HG03558 (cell line): ENCODE measurements at regions not wholly inside any gene's neighbourhood (a gene's known extent, or its start where the extent isn't known, plus 50 kb on each side); places are given as distances from the start of the nearest gene placed in this dataset.
"Not testable (repeated sequence)": the region's sequence is repeated elsewhere in the genome, so short reads cannot be mapped to it uniquely, and the experiment has no call there.

Experiments
- ATAC-seq: cut with Tn5 transposase; IDR thresholded peaks from one replicate; pipeline ENCODE4 v1.9.1; 2021; ENCODE audit warnings: moderate number of reproducible peaks; ENCODE audit not compliant: unreplicated experiment; ENCODE audit errors: extremely low read depth

DNA sequence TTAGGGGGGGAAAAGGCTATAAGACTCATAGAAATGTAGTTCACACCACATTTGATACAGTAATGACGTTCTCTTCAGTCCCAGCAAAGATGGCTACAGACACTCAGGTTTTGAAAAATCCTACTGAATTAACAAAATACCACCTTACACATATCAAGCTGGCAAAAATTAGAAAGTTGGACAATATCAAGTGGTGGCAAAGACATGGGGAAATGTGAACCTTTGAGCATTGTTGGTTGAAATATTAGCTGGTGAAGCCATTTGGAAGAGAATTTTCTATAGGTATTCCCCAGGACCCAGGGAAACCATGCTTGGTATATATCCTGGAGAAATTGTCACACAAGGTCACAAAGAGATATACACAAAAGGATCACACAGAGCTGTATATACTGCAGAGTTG, 163.0 kb downstream of the ADSS2 start:
- no peak for ATAC-seq

DNA sequence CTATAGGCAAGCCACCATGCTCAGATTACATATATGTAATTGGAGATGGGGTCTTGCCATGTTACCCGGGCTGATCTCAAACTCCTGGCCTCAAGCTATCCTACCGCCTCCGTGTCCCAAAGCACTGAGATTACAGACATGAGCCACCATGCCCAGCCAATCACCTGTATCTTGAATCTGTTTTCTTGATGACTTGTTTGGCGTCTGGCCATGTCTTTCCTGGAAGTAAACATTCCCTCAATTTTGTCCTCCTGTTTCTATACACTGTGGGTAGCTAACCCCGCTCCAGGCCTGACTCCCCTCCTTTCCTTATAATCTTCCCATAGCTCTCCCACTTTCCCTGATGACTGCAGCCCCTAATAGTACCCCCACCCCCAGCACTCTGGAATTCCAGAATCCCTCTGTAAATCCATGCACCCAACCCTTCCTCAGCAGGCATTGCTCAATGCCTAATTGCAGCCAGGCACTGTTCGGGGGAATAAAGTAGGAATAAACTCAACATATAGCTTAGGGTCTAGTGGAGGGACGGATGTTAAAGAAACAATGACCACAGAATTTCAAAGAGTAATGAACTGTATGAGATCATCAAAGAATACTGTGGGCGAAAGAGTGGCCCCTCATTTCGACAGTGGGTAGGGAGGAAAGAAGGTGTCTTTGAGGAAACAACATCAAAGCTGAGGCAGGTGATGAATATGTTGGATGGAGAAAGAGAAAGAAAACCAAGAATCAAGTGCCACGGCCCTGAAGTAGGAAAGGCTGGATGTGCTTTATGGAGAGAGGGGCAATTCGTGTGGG, 161.5 kb downstream of the ADSS2 start:
- ATAC-seq, result no peak

GRCh38 chr1:244291236-244292201, 160.2 kb downstream of the ADSS2 start:
- no peak for ATAC-seq

GRCh38 chr1:244294599-244295224, 157.0 kb downstream of the ADSS2 start:
- no peak for ATAC-seq

GRCh38 chr1:244296003-244296402, 155.7 kb downstream of the ADSS2 start:
- ATAC-seq, result no peak

- no peak for ATAC-seq
Measured at GRCh38 chr1:244296447-244296846, 155.3 kb downstream of the ADSS2 start.

DNA sequence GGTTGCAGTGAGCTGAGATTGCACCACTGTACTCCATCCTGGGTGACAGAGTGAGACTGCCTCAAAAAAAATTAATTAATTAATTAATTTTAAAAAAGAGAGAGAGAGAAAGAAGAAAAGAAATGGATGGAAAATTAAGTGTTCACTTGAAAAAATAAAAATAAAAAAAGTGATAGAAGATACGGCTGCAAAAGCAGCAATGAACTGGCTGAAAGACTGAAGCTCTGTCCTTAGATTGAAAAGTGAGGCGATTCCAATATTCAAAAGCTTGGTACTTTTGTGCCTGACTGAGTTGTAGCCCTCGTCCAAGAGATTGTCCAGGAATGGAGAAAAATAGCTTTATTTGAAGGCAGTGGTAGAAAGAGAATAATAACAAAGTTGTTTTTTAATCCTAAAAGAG, 154.6 kb downstream of the ADSS2 start:
- ATAC-seq, result no peak

GRCh38 chr1:244297616-244298015, 154.1 kb downstream of the ADSS2 start:
- ATAC-seq, result no peak

- not testable (repeated sequence) for ATAC-seq
Measured at GRCh38 chr1:244300029-244300375, 151.7 kb downstream of the ADSS2 start.

- no peak for ATAC-seq
Measured at GRCh38 chr1:244301595-244302130, 150.0 kb downstream of the ADSS2 start.

GRCh38 chr1:244302876-244303609, 148.7 kb downstream of the ADSS2 start:
- ATAC-seq, result no peak

GRCh38 chr1:244303610-244303969, 148.1 kb downstream of the ADSS2 start:
- no peak for ATAC-seq

GRCh38 chr1:244304156-244304555, 147.6 kb downstream of the ADSS2 start:
- ATAC-seq, result no peak

DNA sequence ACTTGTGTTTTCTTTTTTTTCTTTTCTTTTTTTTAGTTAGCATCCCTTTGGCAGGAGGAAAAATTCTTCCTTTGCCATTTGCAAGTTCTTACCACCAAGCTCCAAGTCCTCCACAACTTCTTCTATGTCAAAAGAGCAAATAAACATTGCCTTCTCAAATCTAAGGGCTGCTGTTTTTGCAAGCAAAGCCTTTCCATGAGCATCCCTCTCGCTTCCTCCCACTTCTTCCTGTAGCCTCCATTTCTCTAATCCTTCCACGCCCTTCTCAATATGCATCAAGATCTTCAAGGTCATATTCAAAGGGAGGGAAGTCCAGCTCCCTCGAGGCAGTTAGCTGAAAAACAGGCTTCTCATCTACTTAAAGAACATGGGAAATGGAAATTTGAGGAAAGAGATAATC, 147.1 kb downstream of the ADSS2 start:
- ATAC-seq, result no peak

DNA sequence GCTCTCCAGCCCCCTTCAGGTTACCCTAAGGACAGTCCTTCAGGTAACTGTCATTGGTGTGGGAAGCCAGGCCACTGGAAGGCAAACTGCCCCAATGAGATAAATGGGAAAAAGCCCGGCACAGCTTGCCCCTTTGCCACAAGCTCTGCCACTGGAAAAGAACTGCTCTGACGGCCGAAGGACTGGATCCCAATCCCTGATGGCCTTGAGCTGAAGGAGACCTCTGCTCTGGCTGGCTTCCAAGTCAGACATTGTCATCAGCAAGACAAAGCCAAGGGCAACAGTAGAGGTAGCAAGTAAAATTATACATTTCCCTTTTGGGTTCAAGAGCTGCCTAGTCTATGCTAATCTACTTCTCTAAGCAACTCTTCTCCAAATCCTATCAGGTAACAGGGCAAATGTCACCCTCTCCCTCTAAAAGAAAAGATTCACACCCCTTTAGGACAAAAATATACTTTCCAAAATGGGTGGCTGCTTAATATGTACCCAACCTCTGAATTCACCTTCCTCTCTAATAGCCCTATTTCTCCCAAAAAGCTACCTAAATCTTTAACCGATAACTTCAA, 145.8 kb downstream of the ADSS2 start:
- ATAC-seq, result no peak

DNA sequence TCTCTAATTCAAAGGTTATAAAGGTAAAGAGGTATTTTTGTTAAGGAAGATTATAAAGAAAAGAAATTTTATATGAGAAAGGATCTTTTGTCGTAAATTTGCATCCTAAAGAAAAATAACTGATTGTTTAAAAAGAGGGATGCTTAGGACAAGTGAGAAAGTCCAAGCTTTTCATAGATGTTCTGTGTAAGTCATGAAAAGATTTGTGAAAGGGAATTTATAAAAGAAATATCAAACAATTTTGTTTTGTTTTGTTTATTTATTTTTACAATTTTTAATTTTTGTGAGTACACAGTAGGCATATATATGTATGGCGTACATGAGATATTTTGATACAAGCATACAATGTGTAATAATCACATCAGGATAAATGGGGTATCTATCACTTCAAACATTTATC, 145.2 kb downstream of the ADSS2 start:
- ATAC-seq, result no peak

DNA sequence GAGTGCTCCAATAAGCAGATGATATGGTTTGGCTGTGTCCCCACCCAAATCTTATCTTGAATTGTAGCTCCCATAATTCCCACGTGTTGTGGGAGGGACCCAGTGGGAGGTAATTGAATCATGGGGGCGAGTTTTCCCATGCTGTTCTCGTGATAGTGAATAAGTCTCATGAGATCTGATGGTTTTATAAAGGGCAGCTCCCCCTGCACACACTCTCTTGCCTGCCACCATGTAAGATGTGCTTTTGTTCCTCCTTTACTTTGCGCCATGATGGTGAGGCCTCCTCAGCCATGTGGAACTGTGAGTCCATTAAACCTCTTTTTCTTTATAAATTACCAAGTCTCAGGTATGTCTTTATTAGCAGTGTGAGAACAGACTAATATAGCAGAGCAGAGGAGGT, 142.5 kb downstream of the ADSS2 start:
- not testable (repeated sequence) for ATAC-seq

DNA sequence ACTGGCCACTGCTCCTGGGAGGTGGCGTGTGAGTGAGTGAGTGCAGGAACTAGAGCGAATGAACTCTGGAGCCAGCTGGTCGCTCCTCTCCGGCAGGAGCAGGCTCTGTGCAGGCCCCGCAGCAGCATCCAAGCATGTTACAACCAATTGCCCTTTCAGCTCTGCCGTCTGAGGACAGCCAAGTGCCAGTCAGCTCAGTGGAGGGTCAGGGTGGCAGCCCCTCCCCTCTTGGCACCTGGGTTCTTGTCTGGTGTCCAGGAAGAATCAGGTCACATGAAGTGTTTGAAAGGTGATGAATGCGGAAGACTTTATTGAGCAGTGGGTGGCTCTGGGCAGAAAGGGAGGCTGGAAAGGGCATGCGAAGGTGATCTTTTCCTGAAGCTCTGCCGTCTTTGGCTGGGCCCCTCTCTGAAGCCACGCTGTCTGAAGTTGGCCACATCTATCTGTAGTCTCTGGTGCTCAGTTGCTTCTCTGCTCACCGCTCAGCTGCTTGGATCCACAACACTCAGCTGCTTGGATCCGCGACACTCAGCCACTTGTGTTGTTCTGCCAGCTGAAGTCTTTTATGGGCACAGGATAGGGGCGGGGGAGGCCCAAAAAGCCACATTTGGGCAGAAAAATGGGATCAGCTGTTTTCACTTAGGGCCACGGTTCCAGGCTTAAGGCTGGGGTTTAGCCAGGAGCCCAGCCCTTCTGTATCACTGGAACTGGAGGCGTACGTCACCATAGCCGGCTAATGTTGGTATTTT, 139.8 kb downstream of the ADSS2 start:
- ATAC-seq, result no peak

GRCh38 chr1:244313346-244313745, 138.4 kb downstream of the ADSS2 start:
- no peak for ATAC-seq
